ENCODE measurements at regions not wholly inside any gene's neighbourhood (a gene's known extent, or its start where the extent isn't known, plus 50 kb on each side); places are given as distances from the start of the nearest gene placed in this dataset.

DNA sequence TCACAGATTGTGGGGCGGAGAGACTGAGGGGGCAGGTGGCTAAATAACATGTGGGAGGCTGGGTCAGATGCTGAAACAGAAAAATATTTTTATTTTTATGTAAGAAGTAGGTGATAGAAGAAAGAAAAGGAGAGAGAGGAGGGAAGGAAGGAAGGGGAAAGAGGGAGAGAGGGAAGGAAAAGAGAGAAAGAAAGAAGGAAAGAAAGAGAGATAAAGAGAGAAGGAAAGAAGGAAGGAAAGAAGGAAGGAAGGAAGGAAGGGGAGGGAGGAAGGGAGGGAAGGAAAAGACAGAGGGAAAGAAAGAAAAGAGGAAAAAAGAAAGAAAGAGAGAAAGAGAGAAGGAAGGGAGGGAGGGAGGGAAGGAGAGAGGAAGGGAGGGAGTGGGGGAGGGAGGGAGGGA, 224.9 kb downstream of the UQCRFS1 start:
- POLR2A ChIA-PET: no interaction called here
- DNase-seq (ENCODE audit: low read depth, low spot score) (no peak), FAIRE-seq (no peak), ATAC-seq (no peak)
- RAD21 ChIA-PET (ENCODE audit: unreplicated experiment): no interaction called here
- no TSS peak for BruUV-seq (replicated peaks)
- Histone ChIP-seq H3K36me3 (ENCODE audit: control insufficient read depth in 2 of 2, insufficient read depth in 2 of 2, low read length in 1 of 2) (no peaks in the 10 kb centered on the region), H2AFZ (ENCODE audit: control insufficient read depth, low read depth, low read length) (no peak overlapping the region), H3K27me3 (replicated peaks in 1 of 2; ENCODE audit: control insufficient read depth in 2 of 2, insufficient read depth in 2 of 2, low read length in 1 of 2) (no peaks in the 10 kb centered on the region), H4K20me1 (ENCODE audit: control insufficient read depth, insufficient read depth) (no peaks in the 10 kb centered on the region), H3K9me3 (replicated peaks; ENCODE audit: control insufficient read depth, insufficient read depth, low read length) (no peaks in the 10 kb centered on the region; the same call in 2 of the 3 replicates), H3K4me1 (ENCODE audit: control insufficient read depth, insufficient read depth, low read length) (no peaks in the 10 kb centered on the region), H3K4me3 (no peak overlapping the region), H3K27ac (ENCODE audit: control insufficient read depth, insufficient read depth) (no peak overlapping the region), H3K4me2 (ENCODE audit: control insufficient read depth, insufficient read depth) (no peak overlapping the region), H3K79me2 (ENCODE audit: control insufficient read depth, insufficient read depth, low read length) (no peaks in the 10 kb centered on the region), H3K9ac (ENCODE audit: control insufficient read depth, insufficient read depth, low read length) (no peak overlapping the region)
- SMC1A ChIA-PET (ENCODE audit: uncharacterized antibody, unreplicated experiment): no interaction called here
- intact Hi-C loops (cut with micrococcal nuclease; ENCODE audit: unreplicated experiment): no loop called here
- WGBS (ENCODE audit: insufficient coverage, insufficient replicate concordance, low lambda C conversion rate, missing lambda C conversion rate): 11% methylated on average over 1 of the region's 1 CpG
- in situ Hi-C loops (cut with MboI): no loop called here
- CTCF ChIA-PET: no interaction called here
- no peak for TF ChIP-seq ZBTB4 (CRISPR knock-in tag; IDR thresholded peaks at IDR 0.05)
- TF ChIP-seq GABPA (IDR thresholded peaks at IDR 0.05; ENCODE audit: low read depth): no peak
- TF ChIP-seq MTA2 (IDR thresholded peaks at IDR 0.05; ENCODE audit: low read depth): no peak
- no peak for TF ChIP-seq SP1 (IDR thresholded peaks at IDR 0.05; ENCODE audit: low read depth, low read length)
- TF ChIP-seq, protein P1, sequence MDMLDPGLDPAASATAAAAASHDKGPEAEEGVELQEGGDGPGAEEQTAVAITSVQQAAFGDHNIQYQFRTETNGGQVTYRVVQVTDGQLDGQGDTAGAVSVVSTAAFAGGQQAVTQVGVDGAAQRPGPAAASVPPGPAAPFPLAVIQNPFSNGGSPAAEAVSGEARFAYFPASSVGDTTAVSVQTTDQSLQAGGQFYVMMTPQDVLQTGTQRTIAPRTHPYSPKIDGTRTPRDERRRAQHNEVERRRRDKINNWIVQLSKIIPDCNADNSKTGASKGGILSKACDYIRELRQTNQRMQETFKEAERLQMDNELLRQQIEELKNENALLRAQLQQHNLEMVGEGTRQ (IDR thresholded peaks at IDR 0.05; ENCODE audit: borderline replicate concordance, low read depth, low read length): no peak
- no peak for TF ChIP-seq TBL1XR1 (IDR thresholded peaks at IDR 0.05; ENCODE audit: low read depth, low read length)
- TF ChIP-seq ZNF217 (IDR thresholded peaks at IDR 0.05): no peak
